Peyer's patch (tissue), 4 donors: ENCODE measurements at regions not wholly inside any gene's neighbourhood (a gene's known extent, or its start where the extent isn't known, plus 50 kb on each side); places are given as distances from the start of the nearest gene placed in this dataset.

ENCODE experiments used
- DNase-seq, 3 donors: peaks; one replicate each; pipeline ENCODE4 v3.0.0-alpha.2; 2017 to 2019
- H3K27ac ChIP-seq, 4 donors: fragments of 200-600 bp; sonication (generic); one replicate each; pipeline ENCODE4 v1.5.1; 2016 to 2019
- H3K27me3 ChIP-seq, 2 donors: fragments of 200-600 bp; sonication (generic); one replicate each; pipeline ENCODE4 v1.5.1; 2019
- H3K36me3 ChIP-seq, 3 donors: fragments of 200-600 bp; sonication (generic); one replicate each; pipeline ENCODE4 v1.5.1; 2016 to 2019
- H3K4me1 ChIP-seq, 4 donors: fragments of 200-600 bp; sonication (generic); one replicate each; pipeline ENCODE4 v1.5.1; 2016 to 2019
- H3K4me3 ChIP-seq, 4 donors: fragments of 200-600 bp; sonication (generic); 1 replicate in 3 of 4; 2 replicates in 1 of 4; pipeline ENCODE4 v1.5.1; 2016 to 2019; ENCODE audit warnings: mild to moderate bottlenecking in 1 of 4
- H3K9me3 ChIP-seq, 4 donors: fragments of 200-600 bp; sonication (generic); one replicate each; pipeline ENCODE4 v1.5.1; 2016 to 2019; ENCODE audit warnings: mild to moderate bottlenecking in 1 of 4
- POLR2A ChIP-seq, 2 donors: fragments of 450-650 bp; IDR thresholded peaks; one replicate each; pipeline ENCODE4 v1.5.1; 2017; ENCODE audit warnings: antibody characterized with exemption in 2 of 2, mild to moderate bottlenecking in 2 of 2, moderate library complexity in 2 of 2
- TF ChIP-seq, protein P1 (sequence below), 6 experiments: fragments of 450-650 bp in 4 of 6; fragments of 200-600 bp in 2 of 6; sonication (generic) in 1 of 6; IDR thresholded peaks; one replicate each; pipeline ENCODE4 v1.5.1; 2017 to 2019; ENCODE audit warnings: antibody characterized with exemption in 6 of 6, mild to moderate bottlenecking in 3 of 6, moderate library complexity in 1 of 6

DNA sequence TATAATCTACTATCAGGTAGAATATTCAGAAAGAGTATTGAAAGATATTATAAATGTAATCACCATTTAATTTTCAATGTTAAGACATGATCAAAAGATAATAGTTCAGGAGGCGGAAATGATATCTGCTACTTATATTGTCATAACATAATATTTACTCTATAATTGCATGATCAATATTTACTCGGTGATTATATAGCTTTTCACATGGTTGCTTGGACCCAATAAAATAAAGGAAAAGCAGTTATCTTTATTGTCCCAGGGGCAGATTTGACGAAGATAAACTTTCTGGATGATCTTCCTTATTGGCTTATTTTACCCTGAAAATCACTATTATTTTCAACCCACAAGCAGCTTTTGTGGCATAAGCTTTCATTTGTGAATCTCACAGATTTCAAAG lies 350.4 kb downstream of the HACE1 start:
- Histone ChIP-seq H3K9me3 (no peaks in the 10 kb centered on the region), H3K4me1 (no peaks in the 10 kb centered on the region), H3K36me3 (no peaks in the 10 kb centered on the region), H3K4me3 (no peak overlapping the region), H3K27me3 (no peaks in the 10 kb centered on the region), H3K27ac (no peak overlapping the region)
- no peak for TF ChIP-seq POLR2A (IDR thresholded peaks at IDR 0.05)
- DNase-seq = no peak

DNA sequence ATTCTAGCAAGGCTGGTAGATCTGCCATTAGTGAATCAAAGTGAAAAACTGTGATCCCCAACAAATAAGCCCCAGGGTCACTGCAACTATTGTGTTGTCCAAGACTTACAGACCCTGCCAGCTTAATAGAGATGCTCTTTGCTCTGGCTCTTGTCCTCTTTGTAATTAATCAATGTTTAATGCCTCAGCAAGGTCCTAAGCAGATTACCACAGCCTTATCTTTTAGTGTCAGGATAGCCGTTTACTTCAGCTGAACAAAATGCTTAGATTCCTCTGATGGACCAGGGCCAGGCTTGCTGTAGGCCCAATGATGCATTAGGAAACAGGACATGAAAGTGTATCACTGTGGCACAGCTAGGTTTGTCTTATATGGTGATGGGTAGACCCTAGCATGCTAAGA lies 353.3 kb downstream of the HACE1 start:
- no peak for DNase-seq
- TF ChIP-seq, protein P1, sequence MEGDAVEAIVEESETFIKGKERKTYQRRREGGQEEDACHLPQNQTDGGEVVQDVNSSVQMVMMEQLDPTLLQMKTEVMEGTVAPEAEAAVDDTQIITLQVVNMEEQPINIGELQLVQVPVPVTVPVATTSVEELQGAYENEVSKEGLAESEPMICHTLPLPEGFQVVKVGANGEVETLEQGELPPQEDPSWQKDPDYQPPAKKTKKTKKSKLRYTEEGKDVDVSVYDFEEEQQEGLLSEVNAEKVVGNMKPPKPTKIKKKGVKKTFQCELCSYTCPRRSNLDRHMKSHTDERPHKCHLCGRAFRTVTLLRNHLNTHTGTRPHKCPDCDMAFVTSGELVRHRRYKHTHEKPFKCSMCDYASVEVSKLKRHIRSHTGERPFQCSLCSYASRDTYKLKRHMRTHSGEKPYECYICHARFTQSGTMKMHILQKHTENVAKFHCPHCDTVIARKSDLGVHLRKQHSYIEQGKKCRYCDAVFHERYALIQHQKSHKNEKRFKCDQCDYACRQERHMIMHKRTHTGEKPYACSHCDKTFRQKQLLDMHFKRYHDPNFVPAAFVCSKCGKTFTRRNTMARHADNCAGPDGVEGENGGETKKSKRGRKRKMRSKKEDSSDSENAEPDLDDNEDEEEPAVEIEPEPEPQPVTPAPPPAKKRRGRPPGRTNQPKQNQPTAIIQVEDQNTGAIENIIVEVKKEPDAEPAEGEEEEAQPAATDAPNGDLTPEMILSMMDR (IDR thresholded peaks at IDR 0.05) = no peak
- TF ChIP-seq POLR2A (IDR thresholded peaks at IDR 0.05) = no peak
- no peaks in the 10 kb centered on the region for H3K9me3 ChIP-seq
- H3K4me1 ChIP-seq = no peaks in the 10 kb centered on the region
- H3K36me3 ChIP-seq = no peaks in the 10 kb centered on the region
- H3K4me3 ChIP-seq = no peak overlapping the region
- no peaks in the 10 kb centered on the region for H3K27me3 ChIP-seq
- H3K27ac ChIP-seq = no peak overlapping the region

DNA sequence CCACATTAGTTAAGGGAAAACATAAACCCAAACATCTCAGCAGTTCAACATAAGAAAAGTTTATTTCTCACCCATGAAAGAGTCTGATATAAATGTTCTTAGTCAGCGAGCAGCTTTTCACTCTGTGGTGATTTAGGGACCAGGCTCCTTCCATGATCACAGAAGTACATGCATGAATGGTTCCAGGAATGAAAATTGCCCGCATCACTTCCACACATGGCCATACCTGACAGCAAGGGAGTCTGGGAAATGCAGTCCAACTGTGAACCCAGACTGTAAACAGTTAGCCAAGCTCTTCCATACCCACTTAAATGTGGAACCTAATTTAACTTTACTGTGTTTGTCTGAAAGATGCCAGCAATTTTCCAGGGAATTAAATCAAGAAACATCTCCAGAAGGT lies 353.9 kb downstream of the HACE1 start:
- Histone ChIP-seq H3K27ac (no peak overlapping the region), H3K36me3 (no peaks in the 10 kb centered on the region), H3K4me3 (no peak overlapping the region), H3K27me3 (no peaks in the 10 kb centered on the region), H3K4me1 (no peaks in the 10 kb centered on the region), H3K9me3 (no peaks in the 10 kb centered on the region)
- no peak for DNase-seq
- TF ChIP-seq, protein P1 (IDR thresholded peaks at IDR 0.05) = no peak
- TF ChIP-seq POLR2A (IDR thresholded peaks at IDR 0.05) = no peak

DNA sequence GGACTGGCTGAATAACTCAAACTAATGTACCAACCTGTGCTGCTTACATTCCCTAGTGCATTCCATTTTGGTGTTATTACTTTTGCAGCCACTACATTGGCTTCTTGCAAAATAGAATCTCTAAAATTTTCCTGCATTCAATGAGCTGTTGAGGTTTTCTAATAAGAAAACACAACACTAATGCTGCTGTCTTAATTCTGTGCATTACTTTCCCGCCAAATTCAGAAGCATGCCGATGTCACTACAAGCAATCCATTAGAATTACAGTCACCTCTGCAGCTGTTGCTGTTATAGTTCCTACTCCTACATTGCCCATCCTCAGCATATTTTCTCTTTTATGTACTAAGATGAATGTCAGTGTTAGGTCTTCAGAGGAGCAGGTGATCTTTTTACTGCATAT lies 359.5 kb downstream of the HACE1 start:
- no peak for DNase-seq
- H3K27ac ChIP-seq = no peak overlapping the region
- no peak for TF ChIP-seq POLR2A (IDR thresholded peaks at IDR 0.05)
- TF ChIP-seq, protein P1 (IDR thresholded peaks at IDR 0.05) = no peak

DNA sequence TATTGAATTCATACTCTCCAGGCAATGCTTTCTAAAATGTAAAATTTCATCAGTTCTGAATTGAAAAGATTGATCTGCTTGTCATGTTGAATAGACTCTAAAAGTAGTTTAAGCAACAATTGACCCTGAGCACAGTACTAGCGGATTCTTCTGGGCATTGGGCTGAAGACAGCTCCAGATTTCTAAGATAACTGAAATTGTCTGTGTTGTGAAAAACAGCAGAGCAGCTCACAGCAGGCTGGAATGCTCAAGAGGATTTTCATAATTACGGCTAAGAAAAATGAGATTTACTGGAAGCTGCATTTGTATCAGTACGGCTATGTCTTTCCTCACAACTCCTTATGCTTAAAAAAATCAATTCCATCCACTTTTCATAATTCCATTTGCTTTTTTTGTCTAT lies 373.7 kb downstream of the HACE1 start:
- Histone ChIP-seq H3K36me3 (no peaks in the 10 kb centered on the region), H3K4me1 (no peaks in the 10 kb centered on the region), H3K4me3 (no peak overlapping the region), H3K9me3 (no peaks in the 10 kb centered on the region), H3K27ac (no peak overlapping the region), H3K27me3 (no peaks in the 10 kb centered on the region)
- TF ChIP-seq, protein P1 (IDR thresholded peaks at IDR 0.05) = no peak
- TF ChIP-seq POLR2A (IDR thresholded peaks at IDR 0.05) = no peak
- DNase-seq = no peak

More for the DNA sequence above, 359.5 kb downstream of the HACE1 start:
- Histone ChIP-seq H3K4me3 (no peak overlapping the region), H3K27me3 (no peaks in the 10 kb centered on the region), H3K36me3 (no peaks in the 10 kb centered on the region), H3K9me3 (no peaks in the 10 kb centered on the region), H3K4me1 (no peaks in the 10 kb centered on the region)

DNA sequence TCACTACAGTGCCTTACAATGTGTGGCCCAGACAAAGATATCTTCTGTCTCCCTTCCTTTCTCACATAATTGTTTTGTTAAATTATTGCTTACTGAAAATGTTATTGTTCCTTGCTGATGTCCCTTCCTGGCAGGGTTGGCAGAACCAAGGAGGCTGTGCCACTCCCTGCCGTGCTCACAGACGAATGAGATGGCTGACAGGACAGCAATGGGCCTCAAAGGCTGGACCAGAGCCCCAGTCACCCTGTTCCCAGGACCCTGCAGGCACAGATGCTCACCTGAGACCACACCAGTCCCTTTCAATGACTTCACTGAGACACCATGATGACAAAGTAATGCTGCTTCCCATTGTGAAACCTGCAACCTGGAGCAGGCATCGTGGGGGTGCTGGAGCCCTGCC lies 375.1 kb downstream of the HACE1 start:
- no peaks in the 10 kb centered on the region for H3K36me3 ChIP-seq
- H3K4me1 ChIP-seq = no peaks in the 10 kb centered on the region
- H3K27ac ChIP-seq = no peak overlapping the region
- no peak overlapping the region for H3K4me3 ChIP-seq
- no peaks in the 10 kb centered on the region for H3K27me3 ChIP-seq
- no peaks in the 10 kb centered on the region for H3K9me3 ChIP-seq
- DNase-seq = no peak
- TF ChIP-seq, protein P1 (IDR thresholded peaks at IDR 0.05) = no peak
- no peak for TF ChIP-seq POLR2A (IDR thresholded peaks at IDR 0.05)
